ENCODE measurements at regions not wholly inside any gene's neighbourhood (a gene's known extent, or its start where the extent isn't known, plus 50 kb on each side); places are given as distances from the start of the nearest gene placed in this dataset.

- ChIA-PET POLR2A (no interaction called here), CTCF (interaction anchor here (0.6 kb wide), 1 partner anchor 704 kb away, joined by 3 read pairs; no protein-coding TSS in a partner anchor)
- TF ChIP-seq ZNF223 (tag by site-specific recombination; IDR thresholded peaks at IDR 0.05) (no peak), ZNF140 (tag by site-specific recombination; IDR thresholded peaks at IDR 0.05) (no peak), ZNF175 (tag by site-specific recombination; IDR thresholded peaks at IDR 0.05) (no peak)
- Histone ChIP-seq H3K9me3 (ENCODE audit: control insufficient read depth, insufficient read depth, low read depth, low read length) (no peaks in the 10 kb centered on the region), H3K27ac (ENCODE audit: extremely low read depth, low read depth, low read length) (no peak overlapping the region), H3K36me3 (ENCODE audit: control insufficient read depth in 2 of 2, insufficient read depth in 1 of 2, low read length in 2 of 2) (no peaks in the 10 kb centered on the region), H3K4me1 (ENCODE audit: control insufficient read depth, insufficient read depth, low read length) (no peaks in the 10 kb centered on the region), H3K4me3 (ENCODE audit: low read depth, low read length) (no peak overlapping the region)
Observed at GRCh38 chr6:82833481-82833880, 232.2 kb downstream of the UBE3D start.

DNA sequence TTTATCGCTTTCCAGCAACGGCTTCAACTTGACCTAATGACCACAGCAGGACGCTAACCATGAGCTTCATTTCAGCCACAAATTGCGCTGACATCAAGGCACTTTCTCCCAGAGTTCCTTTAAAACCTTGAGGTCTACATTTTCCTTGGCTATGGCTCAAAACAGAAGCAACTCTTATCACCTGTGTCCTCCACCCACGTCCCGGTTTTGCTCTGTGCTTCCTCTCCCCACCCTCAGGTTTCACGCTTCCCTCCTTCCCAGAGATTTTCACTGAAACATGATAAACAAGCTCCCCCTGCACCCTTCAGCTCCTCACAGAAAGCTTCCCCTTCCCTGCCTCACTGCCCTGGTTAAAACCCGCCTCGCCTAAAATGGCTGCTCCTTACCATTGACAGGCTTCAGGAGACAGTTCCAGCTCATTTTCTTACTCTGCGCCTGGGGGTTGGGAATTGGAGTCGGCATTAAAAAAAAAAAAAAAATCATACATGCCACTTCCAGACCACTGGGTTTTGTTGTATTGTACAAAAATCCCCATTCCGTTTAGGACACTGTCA, 229.5 kb downstream of the UBE3D start:
- POLR2A ChIA-PET: no interaction called here
- TF ChIP-seq ZNF280C (tag by site-specific recombination; IDR thresholded peaks at IDR 0.05) (no peak), RBAK (tag by site-specific recombination; IDR thresholded peaks at IDR 0.05) (no peak), OSR2 (tag by site-specific recombination; IDR thresholded peaks at IDR 0.05) (peak; percentile 78), GLIS2 (tag by site-specific recombination; IDR thresholded peaks at IDR 0.05) (no peak), ZBTB7A (tag by site-specific recombination; IDR thresholded peaks at IDR 0.05; ENCODE audit: low read depth) (no peak), ZNF600 (tag by site-specific recombination; IDR thresholded peaks at IDR 0.05) (no peak), HOXD13 (CRISPR knock-in tag; IDR thresholded peaks at IDR 0.05; ENCODE audit: borderline replicate concordance) (no peak), ZSCAN30 (tag by site-specific recombination; IDR thresholded peaks at IDR 0.05) (no peak), MEIS1 (CRISPR knock-in tag; IDR thresholded peaks at IDR 0.05; ENCODE audit: borderline replicate concordance) (no peak), ZFHX2 (tag by site-specific recombination; conservative IDR thresholded peaks at IDR 0.05) (peak; percentile 68), EGR2 (tag by site-specific recombination; IDR thresholded peaks at IDR 0.05; ENCODE audit: low read depth) (peak; percentile 36; the same call in 1 of the 2 replicates), ZNF138 (tag by site-specific recombination; IDR thresholded peaks at IDR 0.05; ENCODE audit: borderline replicate concordance) (no peak), ZNF221 (tag by site-specific recombination; IDR thresholded peaks at IDR 0.05; ENCODE audit: borderline replicate concordance) (no peak)
- TF ChIP-seq, protein P1, sequence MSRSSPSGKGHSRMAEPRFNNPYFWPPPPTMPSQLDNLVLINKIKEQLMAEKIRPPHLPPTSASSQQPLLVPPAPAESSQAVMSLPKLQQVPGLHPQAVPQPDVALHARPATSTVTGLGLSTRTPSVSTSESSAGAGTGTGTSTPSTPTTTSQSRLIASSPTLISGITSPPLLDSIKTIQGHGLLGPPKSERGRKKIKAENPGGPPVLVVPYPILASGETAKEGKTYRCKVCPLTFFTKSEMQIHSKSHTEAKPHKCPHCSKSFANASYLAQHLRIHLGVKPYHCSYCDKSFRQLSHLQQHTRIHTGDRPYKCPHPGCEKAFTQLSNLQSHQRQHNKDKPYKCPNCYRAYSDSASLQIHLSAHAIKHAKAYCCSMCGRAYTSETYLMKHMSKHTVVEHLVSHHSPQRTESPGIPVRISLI (tag by site-specific recombination; IDR thresholded peaks at IDR 0.05): peak; percentile 73; the same call in 1 of the 2 replicates
- no peaks in the 10 kb centered on the region for H3K4me1 ChIP-seq (ENCODE audit: control insufficient read depth, insufficient read depth, low read length)
- H3K36me3 ChIP-seq (ENCODE audit: control insufficient read depth in 2 of 2, insufficient read depth in 1 of 2, low read length in 2 of 2): no peaks in the 10 kb centered on the region
- no peaks in the 10 kb centered on the region for H3K9me3 ChIP-seq (ENCODE audit: control insufficient read depth, insufficient read depth, low read depth, low read length)
- no peak overlapping the region for H3K4me3 ChIP-seq (ENCODE audit: low read depth, low read length)
- H3K27ac ChIP-seq (ENCODE audit: extremely low read depth, low read depth, low read length): no peak overlapping the region
- CTCF ChIA-PET: interaction anchor here (0.6 kb wide), 1 partner anchor 26 kb away, joined by 3 read pairs; no protein-coding TSS in a partner anchor

GRCh38 chr6:82840571-82840970, 225.1 kb downstream of the UBE3D start:
- no peak overlapping the region for H3K27ac ChIP-seq (ENCODE audit: extremely low read depth, low read depth, low read length)
- no peaks in the 10 kb centered on the region for H3K36me3 ChIP-seq (ENCODE audit: control insufficient read depth in 2 of 2, insufficient read depth in 1 of 2, low read length in 2 of 2)
- H3K4me1 ChIP-seq (ENCODE audit: control insufficient read depth, insufficient read depth, low read length): no peaks in the 10 kb centered on the region
- no peak for TF ChIP-seq KLF17 (tag by site-specific recombination; IDR thresholded peaks at IDR 0.05)
- TF ChIP-seq OVOL3 (tag by site-specific recombination; IDR thresholded peaks at IDR 0.05): no peak
- TF ChIP-seq ZNF37A (tag by site-specific recombination; IDR thresholded peaks at IDR 0.05): no peak
- TF ChIP-seq ZNF292 (tag by site-specific recombination; IDR thresholded peaks at IDR 0.05; ENCODE audit: borderline replicate concordance, low read depth): no peak
- TF ChIP-seq ZNF843 (tag by site-specific recombination; IDR thresholded peaks at IDR 0.05): no peak
- TF ChIP-seq HOXC10 (CRISPR knock-in tag; IDR thresholded peaks at IDR 0.05): no peak
- no peak for TF ChIP-seq BCL11A (tag by site-specific recombination; IDR thresholded peaks at IDR 0.05; ENCODE audit: low read depth)
- no peak for TF ChIP-seq ZNF560 (tag by site-specific recombination; IDR thresholded peaks at IDR 0.05; ENCODE audit: borderline replicate concordance)
- TF ChIP-seq ZNF394 (tag by site-specific recombination; IDR thresholded peaks at IDR 0.05; ENCODE audit: borderline replicate concordance): no peak
- ChIA-PET CTCF (no interaction called here), POLR2A (no interaction called here)
- no peak overlapping the region for H3K4me3 ChIP-seq (ENCODE audit: low read depth, low read length)
- H3K9me3 ChIP-seq (ENCODE audit: control insufficient read depth, insufficient read depth, low read depth, low read length): no peaks in the 10 kb centered on the region

Data from HEK293 (cell line).